GM23248 (cell line): ENCODE measurements at regions not wholly inside any gene's neighbourhood (a gene's known extent, or its start where the extent isn't known, plus 50 kb on each side); places are given as distances from the start of the nearest gene placed in this dataset.

Source experiments
- EZH2 ChIP-seq: fragments of 200-600 bp; sonication (generic); IDR thresholded peaks from 2 replicates; pipeline ENCODE4 v1.6.1; 2018; ENCODE audit warnings: antibody characterized with exemption, mild to moderate bottlenecking; ENCODE audit not compliant: insufficient read depth, poor library complexity, severe bottlenecking
- EZH2phosphoT487 ChIP-seq: fragments of 200-600 bp; sonication (generic); IDR thresholded peaks from 2 replicates; pipeline ENCODE4 v1.6.1; 2018; ENCODE audit warnings: antibody characterized with exemption, moderate library complexity, mild to moderate bottlenecking, low read depth; ENCODE audit not compliant: insufficient read depth

DNA sequence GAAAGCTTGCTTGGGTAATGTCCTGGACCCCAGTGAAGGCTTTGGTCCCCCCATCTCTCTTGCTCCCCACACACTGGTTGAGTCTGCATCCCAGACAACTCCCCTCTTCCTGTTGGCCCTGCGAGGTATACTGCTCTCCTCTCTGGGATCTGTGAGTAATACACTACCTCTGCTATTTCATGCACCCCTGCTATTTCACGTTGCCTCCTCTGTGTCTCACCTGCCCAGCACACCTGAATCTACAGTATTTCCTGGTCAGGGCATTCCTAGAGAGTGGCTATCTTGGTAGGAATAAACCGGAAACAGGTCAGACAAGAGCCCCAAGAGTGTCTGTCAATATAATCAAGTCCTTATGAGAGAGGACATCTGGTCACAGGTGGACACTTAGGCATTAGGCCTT is 114.3 kb upstream of the ODAD2 start:
- TF ChIP-seq EZH2, result no peak
- TF ChIP-seq EZH2phosphoT487, result no peak
